Upper lobe of left lung (tissue), 6 donors: ENCODE measurements at regions not wholly inside any gene's neighbourhood (a gene's known extent, or its start where the extent isn't known, plus 50 kb on each side); places are given as distances from the start of the nearest gene placed in this dataset.

ENCODE experiments used
- ATAC-seq, 2 donors: fragments of 200-7000 bp; cut with Tn5 transposase; one replicate each; pipeline ENCODE4 v1.9.1; 2022; ENCODE audit warnings: mild to moderate bottlenecking in 2 of 2, moderate library complexity in 2 of 2; ENCODE audit not compliant: low FRiP score in 2 of 2
- DNase-seq, 2 donors: peaks; one replicate each; pipeline ENCODE4 v3.0.0-alpha.2; 2019 to 2020
- H3K27ac ChIP-seq, 4 donors: fragments of 200-600 bp; sonication (generic); one replicate each; pipeline ENCODE4 v1.5.1; 2016 to 2019
- H3K27me3 ChIP-seq, 4 donors: fragments of 200-600 bp; sonication (generic); one replicate each; pipeline ENCODE4 v1.5.1; 2017 to 2019
- H3K36me3 ChIP-seq, 4 donors: fragments of 200-600 bp; sonication (generic); one replicate each; pipeline ENCODE4 v1.5.1; 2016 to 2019
- H3K4me1 ChIP-seq, 4 donors: fragments of 200-600 bp; sonication (generic); one replicate each; pipeline ENCODE4 v1.5.1; 2018 to 2019
- H3K4me3 ChIP-seq, 4 donors: fragments of 200-600 bp; sonication (generic); one replicate each; pipeline ENCODE4 v1.5.1; 2017 to 2019; ENCODE audit warnings: mild to moderate bottlenecking in 2 of 4, moderate library complexity in 1 of 4
- H3K9me3 ChIP-seq, 4 donors: fragments of 200-600 bp; sonication (generic); one replicate each; pipeline ENCODE4 v1.5.1; 2018 to 2019
- EP300 ChIP-seq, 4 donors: sonication (generic); formaldehyde crosslinking; IDR thresholded peaks; one replicate each; pipeline ENCODE4 v1.5.1; 2017; ENCODE audit warnings: antibody characterized with exemption in 4 of 4, control low read depth in 2 of 4
- POLR2A ChIP-seq, 4 donors: fragments of 450-650 bp; IDR thresholded peaks; one replicate each; pipeline ENCODE4 v1.5.1; 2016 to 2017; ENCODE audit warnings: antibody characterized with exemption in 4 of 4, mild to moderate bottlenecking in 2 of 4
- POLR2AphosphoS5 ChIP-seq, 2 donors: sonication (generic); formaldehyde crosslinking; IDR thresholded peaks; one replicate each; pipeline ENCODE4 v1.5.1; 2017; ENCODE audit warnings: antibody characterized with exemption in 2 of 2
- WGBS, 2 donors: methylation state at CpG; one replicate each; pipeline ENCODE4 v1.1.5; 2017 to 2018; 5-methylcytosine and 5-hydroxymethylcytosine counted together
- TF ChIP-seq, protein P1 (sequence below), 6 experiments: fragments of 450-650 bp in 4 of 6; fragments of 200-600 bp in 2 of 6; sonication (generic) in 2 of 6; IDR thresholded peaks; one replicate each; pipeline ENCODE4 v1.5.1; 2016 to 2019; ENCODE audit warnings: antibody characterized with exemption in 6 of 6
- donor health status: DM: no; HTN: no; CAD: no; lungs with moderate emphysema.
- donor health status: DM: no; HTN: yes; CAD: no; lungs with severe emphysema.

DNA sequence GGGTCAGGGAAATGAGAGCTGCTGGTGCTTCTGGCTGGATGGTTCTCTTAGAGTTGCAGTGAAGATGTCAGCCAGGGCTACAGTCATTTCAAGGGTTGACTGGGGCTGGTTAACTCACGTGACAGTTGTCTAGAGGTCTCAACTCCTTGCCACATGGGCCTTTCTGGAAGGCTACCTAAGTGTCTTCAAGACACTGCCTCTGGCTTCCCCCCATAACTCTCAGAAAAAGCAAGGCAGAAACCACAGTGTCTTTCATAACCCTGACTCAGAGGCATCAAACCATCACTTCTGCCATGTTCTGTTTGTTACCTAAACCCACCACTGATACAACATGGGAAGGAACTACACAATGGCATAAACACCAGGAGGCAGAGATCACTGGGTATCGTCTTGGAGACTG lies 828.9 kb downstream of the EPHA4 start:
- TF ChIP-seq EP300 (IDR thresholded peaks at IDR 0.05) (no peak), POLR2AphosphoS5 (IDR thresholded peaks at IDR 0.05) (no peak), POLR2A (IDR thresholded peaks at IDR 0.05) (no peak)
- TF ChIP-seq, protein P1, sequence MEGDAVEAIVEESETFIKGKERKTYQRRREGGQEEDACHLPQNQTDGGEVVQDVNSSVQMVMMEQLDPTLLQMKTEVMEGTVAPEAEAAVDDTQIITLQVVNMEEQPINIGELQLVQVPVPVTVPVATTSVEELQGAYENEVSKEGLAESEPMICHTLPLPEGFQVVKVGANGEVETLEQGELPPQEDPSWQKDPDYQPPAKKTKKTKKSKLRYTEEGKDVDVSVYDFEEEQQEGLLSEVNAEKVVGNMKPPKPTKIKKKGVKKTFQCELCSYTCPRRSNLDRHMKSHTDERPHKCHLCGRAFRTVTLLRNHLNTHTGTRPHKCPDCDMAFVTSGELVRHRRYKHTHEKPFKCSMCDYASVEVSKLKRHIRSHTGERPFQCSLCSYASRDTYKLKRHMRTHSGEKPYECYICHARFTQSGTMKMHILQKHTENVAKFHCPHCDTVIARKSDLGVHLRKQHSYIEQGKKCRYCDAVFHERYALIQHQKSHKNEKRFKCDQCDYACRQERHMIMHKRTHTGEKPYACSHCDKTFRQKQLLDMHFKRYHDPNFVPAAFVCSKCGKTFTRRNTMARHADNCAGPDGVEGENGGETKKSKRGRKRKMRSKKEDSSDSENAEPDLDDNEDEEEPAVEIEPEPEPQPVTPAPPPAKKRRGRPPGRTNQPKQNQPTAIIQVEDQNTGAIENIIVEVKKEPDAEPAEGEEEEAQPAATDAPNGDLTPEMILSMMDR (IDR thresholded peaks at IDR 0.05): no peak
- no peaks in the 10 kb centered on the region for H3K36me3 ChIP-seq
- no peak for DNase-seq
- H3K4me3 ChIP-seq: no peak overlapping the region
- H3K27me3 ChIP-seq: no peaks in the 10 kb centered on the region
- H3K9me3 ChIP-seq: no peaks in the 10 kb centered on the region
- no peak overlapping the region for H3K27ac ChIP-seq
- no peak for ATAC-seq
- 74 to 92% methylated on average over 2 of the region's 2 CpGs for WGBS, 2 donors
- no peaks in the 10 kb centered on the region for H3K4me1 ChIP-seq

DNA sequence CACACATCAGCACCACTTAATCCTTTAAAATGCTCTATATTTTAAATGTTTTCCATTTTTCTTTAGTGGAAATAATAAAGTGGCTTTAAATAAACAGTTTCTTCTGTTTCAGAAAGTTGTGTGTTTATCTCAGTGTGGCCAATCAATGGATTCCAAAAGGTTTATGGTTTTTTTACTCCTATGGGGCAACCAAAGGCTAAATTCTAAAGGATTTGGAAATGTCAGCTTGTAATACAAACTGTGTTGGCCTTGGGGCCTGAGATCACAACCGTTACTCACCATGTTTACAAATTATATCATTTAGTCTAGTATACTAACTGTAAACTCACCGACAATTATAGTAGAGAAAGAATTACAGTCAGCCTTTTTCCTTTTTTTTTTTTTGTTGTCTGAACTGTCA lies 827.2 kb downstream of the EPHA4 start:
- TF ChIP-seq, protein P1 (IDR thresholded peaks at IDR 0.05): no peak
- no peak for TF ChIP-seq POLR2A (IDR thresholded peaks at IDR 0.05)
- no peak for TF ChIP-seq EP300 (IDR thresholded peaks at IDR 0.05)
- TF ChIP-seq POLR2AphosphoS5 (IDR thresholded peaks at IDR 0.05): no peak
- Histone ChIP-seq H3K27ac (no peak overlapping the region), H3K36me3 (no peaks in the 10 kb centered on the region), H3K27me3 (no peaks in the 10 kb centered on the region), H3K4me3 (no peak overlapping the region), H3K4me1 (no peaks in the 10 kb centered on the region), H3K9me3 (no peaks in the 10 kb centered on the region)
- 60 to 61% methylated on average over 2 of the region's 2 CpGs for WGBS, 2 donors
- no peak for DNase-seq
- ATAC-seq: no peak

DNA sequence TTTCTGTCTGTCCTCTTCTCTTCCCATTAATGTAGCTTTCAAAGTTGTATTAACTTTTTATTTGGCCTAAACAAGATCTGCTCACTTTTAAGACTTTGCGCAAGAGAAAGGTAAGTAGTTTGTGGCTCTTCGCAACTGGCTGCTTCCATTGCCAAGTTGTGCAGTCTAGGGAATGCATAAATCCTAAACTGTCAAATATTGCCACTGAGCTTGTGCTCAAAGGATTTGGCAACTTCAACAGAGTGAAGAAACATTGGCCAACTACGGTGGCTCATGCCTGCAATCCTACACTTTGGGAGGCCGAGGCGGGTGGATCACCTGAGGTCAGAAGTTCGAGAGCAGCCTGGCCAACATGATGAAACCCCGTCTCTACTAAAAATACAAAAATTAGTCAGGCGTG lies 826.4 kb downstream of the EPHA4 start:
- ATAC-seq: no peak

DNA sequence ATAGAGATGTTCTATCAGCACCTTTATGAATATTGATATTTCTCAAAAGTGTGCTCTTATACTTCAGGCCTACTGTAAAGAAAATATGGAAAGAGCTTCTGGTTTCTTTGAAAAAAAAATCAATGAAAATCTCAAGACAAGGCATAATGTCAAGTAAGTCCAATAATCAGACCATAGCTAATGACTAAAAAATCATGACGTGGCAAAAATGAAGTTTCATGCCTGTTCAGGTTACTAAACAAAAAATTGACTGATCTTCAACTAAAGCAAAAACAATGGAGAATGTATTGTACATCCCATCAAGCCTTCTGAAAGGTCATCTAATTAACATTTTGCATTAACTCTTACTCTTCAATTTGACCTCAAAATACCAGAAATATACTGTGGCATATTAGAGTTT lies 824.4 kb downstream of the EPHA4 start:
- no peak overlapping the region for H3K27ac ChIP-seq
- DNase-seq (no peak), ATAC-seq (no peak)
- 86 to 89% methylated on average over 1 of the region's 1 CpG for WGBS, 2 donors
- H3K9me3 ChIP-seq: peaks cover 0 to 3% (median 0%) of the 10 kb centered on the region in 4 donors
- H3K27me3 ChIP-seq: no peaks in the 10 kb centered on the region
- no peaks in the 10 kb centered on the region for H3K4me1 ChIP-seq
- TF ChIP-seq POLR2A (IDR thresholded peaks at IDR 0.05): no peak
- TF ChIP-seq, protein P1 (IDR thresholded peaks at IDR 0.05): no peak
- TF ChIP-seq EP300 (IDR thresholded peaks at IDR 0.05): no peak
- TF ChIP-seq POLR2AphosphoS5 (IDR thresholded peaks at IDR 0.05): no peak
- no peaks in the 10 kb centered on the region for H3K36me3 ChIP-seq
- no peak overlapping the region for H3K4me3 ChIP-seq

More for the DNA sequence above, 826.4 kb downstream of the EPHA4 start:
- no peak overlapping the region for H3K27ac ChIP-seq
- H3K36me3 ChIP-seq: no peaks in the 10 kb centered on the region
- DNase-seq: no peak
- no peaks in the 10 kb centered on the region for H3K27me3 ChIP-seq
- no peaks in the 10 kb centered on the region for H3K9me3 ChIP-seq
- 94% methylated on average over 8 of the region's 8 CpGs for WGBS, 2 donors
- H3K4me1 ChIP-seq: no peaks in the 10 kb centered on the region
- TF ChIP-seq POLR2A (IDR thresholded peaks at IDR 0.05): no peak
- TF ChIP-seq, protein P1 (IDR thresholded peaks at IDR 0.05): no peak
- no peak for TF ChIP-seq EP300 (IDR thresholded peaks at IDR 0.05)
- TF ChIP-seq POLR2AphosphoS5 (IDR thresholded peaks at IDR 0.05): no peak
- no peak overlapping the region for H3K4me3 ChIP-seq

DNA sequence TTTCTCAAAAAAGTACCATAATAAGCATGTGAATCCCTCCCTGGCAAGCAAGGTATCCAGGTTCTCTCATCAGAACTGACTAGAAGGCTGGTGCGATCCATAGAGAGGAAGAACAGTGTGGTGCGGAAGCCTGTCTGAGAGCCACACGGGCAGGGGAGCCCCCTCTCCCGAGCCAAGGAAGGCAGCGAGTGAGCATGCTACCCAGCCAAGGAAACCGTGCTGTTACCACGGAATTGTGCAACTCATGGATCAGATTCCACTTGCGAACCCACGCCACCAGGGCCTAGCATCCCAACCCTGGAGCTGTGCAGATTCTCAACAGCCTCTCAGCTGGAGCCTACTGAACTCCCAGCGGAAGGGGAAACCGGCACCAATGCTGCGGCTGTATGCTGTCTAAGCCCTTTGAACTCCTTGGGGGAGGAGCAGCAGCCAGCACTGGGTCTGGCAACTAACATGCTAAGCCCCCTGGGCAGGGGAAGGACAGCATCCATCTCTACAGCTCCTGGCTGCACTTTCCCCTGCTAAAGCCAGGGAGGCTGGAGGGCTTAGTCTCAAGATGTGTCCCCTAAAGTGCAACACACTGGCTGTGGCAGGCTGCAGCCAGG lies 823.1 kb downstream of the EPHA4 start:
- no peak overlapping the region for H3K4me3 ChIP-seq
- H3K9me3 ChIP-seq: peaks cover 0 to 3% (median 0%) of the 10 kb centered on the region in 4 donors
- DNase-seq (peak in 1 of 2 donors; percentile 8), ATAC-seq (peak in 1 of 2 donors; percentile 30)
- H3K27me3 ChIP-seq: no peaks in the 10 kb centered on the region
- no peaks in the 10 kb centered on the region for H3K4me1 ChIP-seq
- TF ChIP-seq POLR2A (IDR thresholded peaks at IDR 0.05): no peak
- H3K27ac ChIP-seq: no peak overlapping the region
- WGBS, 2 donors: 69 to 73% methylated on average over 8 to 12 of the region's 12 CpGs
- no peaks in the 10 kb centered on the region for H3K36me3 ChIP-seq
